IPS-18a (cell line): ENCODE measurements at regions not wholly inside any gene's neighbourhood (a gene's known extent, or its start where the extent isn't known, plus 50 kb on each side); places are given as distances from the start of the nearest gene placed in this dataset.

Experiments
- H3K27ac ChIP-seq: one replicate; pipeline ENCODE4 v1.5.1; 2013; ENCODE audit warnings: low read length
- H3K27me3 ChIP-seq: one replicate; pipeline ENCODE4 v1.6.1; 2013; ENCODE audit warnings: mild to moderate bottlenecking, low read length; ENCODE audit not compliant: control insufficient read depth, insufficient read depth
- H3K36me3 ChIP-seq: one replicate; pipeline ENCODE4 v1.6.1; 2013; ENCODE audit warnings: low read depth, low read length; ENCODE audit not compliant: control insufficient read depth
- H3K4me1 ChIP-seq: one replicate; pipeline ENCODE4 v1.6.1; 2013; ENCODE audit warnings: low read depth, low read length; ENCODE audit not compliant: control insufficient read depth
- H3K4me3 ChIP-seq: one replicate; pipeline ENCODE4 v1.5.1; 2013; ENCODE audit warnings: low read length
- H3K9ac ChIP-seq: one replicate; pipeline ENCODE4 v1.6.1; 2013; ENCODE audit warnings: mild to moderate bottlenecking, low read length, moderate library complexity
- H3K9me3 ChIP-seq: one replicate; pipeline ENCODE4 v1.6.1; 2013; ENCODE audit warnings: low read depth, low read length; ENCODE audit not compliant: control insufficient read depth

DNA sequence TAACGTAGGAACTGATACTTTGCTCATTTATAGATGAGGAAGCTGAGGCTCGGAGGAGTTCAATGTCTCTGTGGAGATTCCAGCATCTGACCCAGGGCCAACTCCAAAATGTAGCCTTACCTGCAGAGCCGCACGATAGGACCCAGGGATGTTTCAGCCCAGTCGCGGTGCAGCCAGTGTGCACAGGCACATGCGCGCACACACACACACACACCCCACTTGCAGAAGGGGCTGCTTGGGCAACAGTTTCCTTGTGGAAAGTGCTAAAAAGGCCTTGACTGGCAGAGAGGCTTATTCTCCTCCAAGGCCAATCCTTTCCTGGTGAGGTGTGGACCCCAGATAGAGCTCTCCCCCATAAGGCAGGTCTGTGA is 101.7 kb downstream of the ZFP36L2 start:
- no peak overlapping the region for H3K4me3 ChIP-seq
- H3K36me3 ChIP-seq = no peaks in the 10 kb centered on the region
- no peak overlapping the region for H3K9ac ChIP-seq
- no peaks in the 10 kb centered on the region for H3K4me1 ChIP-seq
- no peaks in the 10 kb centered on the region for H3K27me3 ChIP-seq
- no peak overlapping the region for H3K27ac ChIP-seq
- peaks cover under 1% of the 10 kb centered on the region for H3K9me3 ChIP-seq

DNA sequence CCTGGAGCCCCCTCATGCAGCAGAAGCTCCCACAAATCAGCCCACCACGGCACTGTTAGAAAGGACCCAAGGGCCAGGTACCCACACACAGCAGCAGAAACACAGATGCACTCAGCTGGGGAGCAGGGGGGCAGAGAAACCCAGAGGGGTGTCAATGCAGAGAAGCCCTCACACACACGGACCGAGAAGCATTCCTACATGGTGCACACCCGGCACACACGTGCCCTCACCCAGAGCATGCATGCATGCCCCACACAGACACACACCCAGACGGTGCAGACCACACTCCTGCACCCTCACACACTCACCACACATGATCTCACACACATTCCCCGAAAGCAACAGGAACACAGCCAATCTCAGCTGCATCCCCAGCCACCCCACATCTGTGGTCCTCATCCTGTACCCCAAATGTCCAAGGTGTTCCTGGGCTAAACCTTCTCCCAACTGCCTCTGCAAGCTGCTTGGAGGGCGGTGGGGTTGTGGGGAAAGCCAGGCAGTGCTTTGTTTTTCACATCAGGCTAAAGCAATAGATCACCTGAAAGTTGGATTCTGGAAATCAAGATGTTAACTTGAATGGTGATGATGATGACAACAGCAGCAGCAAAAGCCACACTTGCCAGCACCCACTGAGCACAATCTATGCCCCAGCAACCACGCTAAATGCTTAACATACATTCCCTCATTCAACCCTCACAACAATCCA is 102.3 kb downstream of the ZFP36L2 start:
- Histone ChIP-seq H3K9ac (no peak overlapping the region), H3K4me3 (no peak overlapping the region), H3K27ac (no peak overlapping the region), H3K27me3 (no peaks in the 10 kb centered on the region), H3K4me1 (no peaks in the 10 kb centered on the region), H3K9me3 (peaks cover 6% of the 10 kb centered on the region), H3K36me3 (no peaks in the 10 kb centered on the region)

DNA sequence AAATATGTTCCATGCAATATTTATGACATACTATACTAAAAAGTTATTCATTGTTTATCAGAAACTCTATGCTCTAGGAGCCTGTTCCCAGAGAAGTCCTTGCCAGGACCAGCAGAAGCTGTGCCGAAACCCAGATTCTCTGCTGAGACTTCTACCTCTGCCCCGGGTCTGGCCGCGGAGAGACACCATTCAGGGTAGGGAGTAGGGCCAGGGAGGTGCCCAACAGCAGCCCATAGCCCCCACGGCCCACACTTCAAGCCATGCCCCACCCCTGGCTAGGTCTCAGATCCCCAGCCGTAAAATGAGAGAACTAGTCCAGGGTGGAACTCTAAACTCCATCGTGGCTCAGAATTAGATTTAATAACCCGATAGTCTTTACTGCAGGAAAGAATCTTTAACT is 102.9 kb downstream of the ZFP36L2 start:
- Histone ChIP-seq H3K36me3 (no peaks in the 10 kb centered on the region), H3K27ac (no peak overlapping the region), H3K4me1 (no peaks in the 10 kb centered on the region), H3K9me3 (peaks cover 7% of the 10 kb centered on the region), H3K9ac (no peak overlapping the region), H3K4me3 (no peak overlapping the region), H3K27me3 (no peaks in the 10 kb centered on the region)

DNA sequence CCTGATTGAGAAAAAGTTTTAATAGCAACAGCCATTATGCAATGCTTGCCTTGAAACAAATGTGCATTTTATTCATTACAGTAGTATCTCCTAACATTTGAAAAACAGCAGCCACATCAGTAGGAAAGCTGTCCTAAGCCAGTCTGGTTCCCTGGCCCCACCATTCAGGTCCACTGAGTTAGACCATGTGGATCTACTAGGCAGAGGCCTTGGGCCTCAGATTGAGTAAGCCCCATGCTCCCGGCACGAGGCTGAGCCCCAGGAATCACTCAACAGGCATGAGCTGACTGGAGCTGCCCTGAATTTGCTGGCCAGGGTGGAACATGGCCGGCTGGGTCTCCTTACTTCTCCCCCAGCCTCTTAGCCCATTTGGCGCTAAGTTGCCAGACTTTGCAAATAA is 103.4 kb downstream of the ZFP36L2 start:
- no peaks in the 10 kb centered on the region for H3K27me3 ChIP-seq
- H3K9me3 ChIP-seq = peaks cover 7% of the 10 kb centered on the region
- H3K9ac ChIP-seq = no peak overlapping the region
- no peak overlapping the region for H3K4me3 ChIP-seq
- no peak overlapping the region for H3K27ac ChIP-seq
- no peaks in the 10 kb centered on the region for H3K36me3 ChIP-seq
- no peaks in the 10 kb centered on the region for H3K4me1 ChIP-seq

DNA sequence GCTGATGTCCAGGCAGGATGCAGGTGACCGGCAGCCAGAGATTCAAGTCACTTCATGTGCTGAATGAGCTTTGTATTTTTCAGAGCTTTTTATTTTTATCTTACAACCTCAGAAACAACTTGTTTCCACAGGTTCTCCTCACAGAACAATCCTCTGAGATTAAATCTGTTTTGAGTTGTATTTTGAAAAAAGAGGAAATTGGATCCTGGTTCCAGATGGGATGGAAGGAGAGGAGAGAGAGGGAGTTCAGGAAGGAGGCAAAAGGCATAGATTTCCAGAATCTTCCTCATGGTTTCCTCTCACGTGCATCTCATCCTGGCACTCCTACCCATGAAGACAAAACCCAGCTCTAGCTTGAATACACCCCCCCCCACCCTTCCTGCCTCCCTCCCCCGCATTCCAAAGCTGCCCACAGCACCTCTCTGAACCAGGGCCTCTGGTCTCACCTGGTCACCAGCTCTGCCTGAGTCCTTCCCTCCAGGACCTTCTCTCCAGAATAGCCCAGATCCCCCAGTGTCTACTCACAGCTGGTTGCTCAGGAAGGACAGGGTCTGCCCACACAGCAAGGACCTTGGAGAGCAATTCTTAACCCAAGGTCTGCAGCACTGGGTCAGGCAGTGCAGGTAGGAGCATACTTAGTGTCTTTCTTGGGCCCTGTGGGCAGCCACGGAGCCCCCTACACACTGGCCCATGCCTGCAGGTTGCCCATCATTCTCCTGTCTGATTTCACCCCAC is 104.7 kb downstream of the ZFP36L2 start:
- Histone ChIP-seq H3K4me3 (no peak overlapping the region), H3K27me3 (no peaks in the 10 kb centered on the region), H3K9me3 (peaks cover 7% of the 10 kb centered on the region), H3K9ac (no peak overlapping the region), H3K27ac (no peak overlapping the region), H3K4me1 (no peaks in the 10 kb centered on the region), H3K36me3 (no peaks in the 10 kb centered on the region)

DNA sequence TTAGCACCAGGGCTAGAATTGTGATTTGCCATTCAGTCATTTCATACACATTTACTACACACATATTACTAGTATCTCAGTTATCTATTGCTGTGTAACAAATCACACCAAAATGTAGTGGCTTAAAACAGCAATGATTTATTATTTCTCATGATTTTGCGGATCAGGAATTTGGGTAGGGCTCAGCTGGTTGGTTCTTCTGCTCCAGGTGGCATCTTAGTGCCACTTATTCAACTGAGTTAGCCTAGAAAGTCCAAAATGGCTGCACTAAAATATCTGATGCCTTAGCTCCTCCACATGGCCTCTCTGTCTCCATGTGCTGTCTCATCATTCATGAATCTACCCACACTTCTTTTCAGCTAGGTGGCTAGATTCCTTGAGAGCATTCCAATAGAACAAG is 107.1 kb downstream of the ZFP36L2 start:
- peaks cover 7% of the 10 kb centered on the region for H3K9me3 ChIP-seq
- no peak overlapping the region for H3K9ac ChIP-seq
- H3K4me3 ChIP-seq = no peak overlapping the region
- H3K4me1 ChIP-seq = no peaks in the 10 kb centered on the region
- no peaks in the 10 kb centered on the region for H3K36me3 ChIP-seq
- no peaks in the 10 kb centered on the region for H3K27me3 ChIP-seq
- no peak overlapping the region for H3K27ac ChIP-seq

DNA sequence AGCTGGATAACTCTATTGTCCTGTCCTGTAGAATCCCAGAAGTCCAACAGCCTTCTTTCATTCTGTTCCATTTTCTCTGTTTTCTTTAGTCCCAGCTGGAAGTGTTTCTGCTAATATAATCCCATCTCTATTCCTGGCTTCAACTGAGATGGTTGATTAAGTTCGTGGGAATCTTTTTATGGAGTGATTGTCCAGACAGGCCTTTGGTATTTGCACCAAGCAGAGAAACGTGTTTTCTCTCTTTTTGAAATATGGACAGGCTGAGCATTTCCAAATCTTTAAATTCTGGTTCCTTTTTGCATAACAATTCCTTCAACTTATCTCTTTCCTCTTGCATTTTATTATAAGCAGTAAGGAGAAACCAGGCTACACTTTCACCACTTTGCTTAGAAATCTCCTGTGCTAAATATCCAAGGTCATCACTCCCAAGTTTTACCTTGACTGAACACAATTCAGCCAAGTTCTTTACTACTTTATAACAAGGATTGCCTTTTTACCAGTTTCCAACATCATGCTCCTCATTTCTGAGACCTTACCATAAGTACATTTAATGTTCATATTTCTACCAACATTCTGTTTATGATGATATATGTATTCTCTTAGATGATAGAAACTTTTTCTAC is 108.8 kb downstream of the ZFP36L2 start:
- H3K4me3 ChIP-seq = no peak overlapping the region
- no peaks in the 10 kb centered on the region for H3K36me3 ChIP-seq
- no peaks in the 10 kb centered on the region for H3K27me3 ChIP-seq
- H3K4me1 ChIP-seq = no peaks in the 10 kb centered on the region
- H3K27ac ChIP-seq = no peak overlapping the region
- no peak overlapping the region for H3K9ac ChIP-seq
- H3K9me3 ChIP-seq = peaks cover 7% of the 10 kb centered on the region

DNA sequence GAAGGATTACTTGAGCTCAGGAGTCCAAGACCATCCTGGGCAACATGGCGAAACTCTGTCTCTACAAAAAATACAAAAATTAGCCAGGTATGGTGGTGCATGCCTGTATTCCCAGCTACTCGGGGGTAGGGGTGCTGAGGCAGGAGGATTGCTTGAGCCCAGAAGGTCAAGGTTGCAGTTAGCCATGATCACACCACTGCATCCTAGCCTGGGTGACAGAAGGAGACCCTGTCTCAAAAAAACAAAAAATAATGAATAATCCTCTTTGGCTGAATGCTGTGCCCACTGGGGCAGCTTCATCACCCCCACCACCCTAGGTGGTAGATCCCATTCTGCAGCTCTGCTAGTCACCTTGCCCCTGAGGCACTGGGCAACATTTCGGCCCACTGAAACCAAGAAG is 109.4 kb downstream of the ZFP36L2 start:
- Histone ChIP-seq H3K36me3 (no peaks in the 10 kb centered on the region), H3K27me3 (no peaks in the 10 kb centered on the region), H3K27ac (no peak overlapping the region), H3K9ac (no peak overlapping the region), H3K4me3 (no peak overlapping the region), H3K4me1 (no peaks in the 10 kb centered on the region), H3K9me3 (peaks cover 7% of the 10 kb centered on the region)

DNA sequence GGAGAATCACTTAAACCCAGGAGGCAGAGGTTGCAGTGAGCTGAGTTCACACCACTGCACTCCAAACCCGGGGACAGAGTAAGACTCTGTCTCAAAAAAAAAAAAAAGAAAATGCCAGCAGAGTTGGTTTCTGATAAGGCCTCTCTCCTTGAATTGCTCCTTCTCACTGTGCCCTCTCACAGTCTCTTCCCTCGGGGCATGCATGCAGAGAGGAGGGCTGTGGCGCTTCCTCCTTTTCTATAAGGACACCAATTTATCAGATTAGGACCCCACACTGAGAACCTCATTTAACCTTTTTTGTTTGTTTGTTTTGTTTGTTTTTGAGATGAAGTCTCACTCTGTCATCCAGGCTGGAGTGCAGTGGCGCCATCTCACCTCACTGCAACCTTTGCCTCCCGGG is 110.5 kb downstream of the ZFP36L2 start:
- Histone ChIP-seq H3K9me3 (peaks cover 7% of the 10 kb centered on the region), H3K36me3 (no peaks in the 10 kb centered on the region), H3K4me3 (no peak overlapping the region), H3K4me1 (no peaks in the 10 kb centered on the region), H3K9ac (no peak overlapping the region), H3K27me3 (no peaks in the 10 kb centered on the region), H3K27ac (no peak overlapping the region)

DNA sequence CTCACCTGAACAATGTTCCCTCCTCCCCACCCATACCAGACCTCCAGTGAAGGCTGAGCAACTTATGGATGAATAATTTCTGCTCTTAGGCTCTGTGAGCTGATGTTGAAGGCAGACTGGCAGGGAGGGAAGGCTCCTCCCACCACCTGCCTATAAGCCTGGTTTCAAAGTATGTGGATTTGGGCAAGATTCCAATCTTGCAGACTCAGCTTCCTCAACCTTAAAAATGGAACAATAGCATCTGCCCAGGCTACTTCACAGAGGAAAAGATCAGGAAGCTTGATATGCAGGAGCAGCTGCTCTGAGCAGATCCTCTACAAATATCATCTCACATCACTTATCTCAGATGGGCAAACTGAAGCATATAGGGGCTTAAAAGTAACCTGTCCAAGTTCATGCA is 112.2 kb downstream of the ZFP36L2 start:
- no peak overlapping the region for H3K4me3 ChIP-seq
- H3K9me3 ChIP-seq = peaks cover 2% of the 10 kb centered on the region
- H3K4me1 ChIP-seq = no peaks in the 10 kb centered on the region
- no peak overlapping the region for H3K9ac ChIP-seq
- H3K27ac ChIP-seq = no peak overlapping the region
- no peaks in the 10 kb centered on the region for H3K27me3 ChIP-seq
- no peaks in the 10 kb centered on the region for H3K36me3 ChIP-seq

DNA sequence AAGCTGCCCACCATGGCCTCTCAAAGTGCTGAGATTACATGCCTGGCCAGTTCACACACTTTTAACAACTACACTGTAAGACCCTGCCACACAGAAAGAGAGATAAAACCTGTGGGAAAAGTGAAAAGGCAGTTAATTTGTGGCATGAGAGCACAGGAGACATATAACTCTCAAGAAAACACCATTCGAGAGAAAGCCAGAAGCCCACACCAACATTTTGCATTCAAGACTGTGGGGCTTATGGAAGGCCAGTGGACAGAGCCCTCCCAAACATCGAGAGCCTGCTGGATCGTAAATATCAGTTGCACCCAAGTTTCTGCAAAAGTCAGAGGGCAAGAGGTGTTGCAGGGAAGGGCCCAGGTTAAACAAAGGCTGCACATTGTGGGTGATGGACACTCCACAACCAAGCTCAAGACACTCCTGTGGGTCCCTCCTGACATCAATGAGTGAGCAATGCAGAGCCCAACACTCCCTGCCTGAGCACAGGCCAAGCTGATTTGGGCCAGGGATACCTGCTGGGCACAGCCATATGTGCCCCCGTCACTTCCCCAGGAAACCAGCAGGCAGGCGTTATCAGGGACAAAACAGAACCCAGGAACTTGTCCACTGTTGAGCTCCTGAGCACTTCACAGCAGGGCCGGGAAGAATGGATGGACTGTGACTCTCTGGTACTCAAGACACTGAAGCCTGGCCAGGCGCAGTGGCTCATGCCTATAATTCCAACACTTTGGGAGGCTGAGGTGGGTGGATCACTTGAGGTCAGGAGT is 114.4 kb downstream of the ZFP36L2 start:
- Histone ChIP-seq H3K27ac (no peak overlapping the region), H3K4me1 (no peaks in the 10 kb centered on the region), H3K36me3 (no peaks in the 10 kb centered on the region), H3K4me3 (no peak overlapping the region), H3K9me3 (no peaks in the 10 kb centered on the region), H3K9ac (no peak overlapping the region), H3K27me3 (no peaks in the 10 kb centered on the region)
